ACHN (cell line): ENCODE measurements at regions not wholly inside any gene's neighbourhood (a gene's known extent, or its start where the extent isn't known, plus 50 kb on each side); places are given as distances from the start of the nearest gene placed in this dataset.
A peak's percentile ranks its signal among the peaks of the same experiment; 100 is the strongest.

Source experiments
- DNase-seq: peaks from one replicate; pipeline ENCODE4 v3.0.0-alpha.2; 2015
- in situ Hi-C: cut with HindIII; loops from 2 replicates; pipeline ENCODE4 v1.10.0; 2017; ENCODE audit warnings: low sequenced_read_pairs, low pct_ligation_motif_present, low pct_unique_long_range_greater_than_20kb

- DNase-seq = no peak
- in situ Hi-C loops = no loop called here
These were observed 89.1 kb upstream of the AGR3 start for GRCh38 chr7:16970732-16971482.

- no peak for DNase-seq
- in situ Hi-C loops = no loop called here
These were observed 93.9 kb upstream of the AGR3 start for GRCh38 chr7:16975712-16976111.

DNA sequence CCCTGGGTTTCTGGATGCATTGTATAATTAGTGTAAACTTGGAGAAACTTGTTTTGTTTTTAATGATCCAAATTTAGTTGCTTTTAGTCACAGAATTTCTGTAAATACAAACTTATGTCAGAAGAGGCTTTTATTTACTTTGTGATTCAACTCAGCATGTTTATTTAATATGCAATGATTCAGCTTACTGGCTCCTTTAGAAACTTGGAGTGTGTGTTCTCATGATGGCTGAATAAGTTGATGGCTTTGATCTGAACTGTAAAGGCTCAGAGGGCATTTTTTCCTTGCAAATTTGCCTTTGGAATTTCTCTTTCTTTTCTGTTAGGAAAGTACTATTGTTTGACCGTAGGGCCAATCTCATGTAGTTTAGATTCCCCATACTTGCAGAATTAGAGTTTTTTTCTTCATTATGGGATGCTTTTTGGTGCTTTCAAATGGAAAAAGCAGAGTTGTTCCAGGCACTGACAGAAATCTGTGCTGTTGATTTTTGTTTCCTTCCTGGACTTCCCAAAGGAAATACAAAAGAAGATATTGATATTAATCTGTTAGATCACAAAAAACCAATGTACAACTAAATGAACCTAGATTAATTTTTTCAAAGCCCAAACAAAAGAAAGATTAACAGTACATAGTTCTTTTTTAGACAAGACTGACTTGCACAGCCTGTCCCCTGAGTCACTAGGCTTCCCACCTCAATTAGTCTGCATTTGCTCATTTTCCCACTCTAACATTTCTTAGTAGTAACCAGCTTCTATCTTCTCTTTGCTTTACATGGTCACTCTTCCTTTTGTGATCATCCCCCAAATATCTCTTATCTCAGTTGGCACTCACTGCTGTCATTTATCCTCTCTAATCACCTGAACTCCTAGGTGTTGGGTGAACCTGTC, 96.8 kb upstream of the AGR3 start:
- in situ Hi-C loops = no loop called here
- no peak for DNase-seq

DNA sequence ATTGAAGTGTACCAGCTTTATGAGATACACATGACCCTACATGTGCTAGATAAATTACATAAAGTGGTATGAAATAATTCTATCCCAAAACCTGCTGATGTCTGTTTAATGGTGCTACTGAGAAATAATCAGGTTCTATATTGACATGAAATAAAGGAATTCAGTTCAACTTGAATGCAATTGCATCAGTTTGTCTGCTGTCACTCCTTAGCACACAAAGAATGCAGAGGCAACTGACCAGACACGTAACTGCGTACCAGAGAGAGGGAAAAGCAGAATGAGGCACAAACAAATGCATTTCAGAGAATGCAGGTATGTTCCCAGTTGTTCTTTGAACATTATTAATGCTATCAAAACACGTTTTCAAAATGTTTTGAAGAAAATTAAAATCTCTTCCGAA, 98.8 kb upstream of the AGR3 start:
- no peak for DNase-seq
- in situ Hi-C loops = no loop called here

GRCh38 chr7:16982640-16983350, 101.0 kb upstream of the AGR3 start:
- in situ Hi-C loops = no loop called here
- peak; percentile 68 for DNase-seq

- in situ Hi-C loops = no loop called here
- no peak for DNase-seq
These were observed 102.6 kb upstream of the AGR3 start for GRCh38 chr7:16984375-16984774.

DNA sequence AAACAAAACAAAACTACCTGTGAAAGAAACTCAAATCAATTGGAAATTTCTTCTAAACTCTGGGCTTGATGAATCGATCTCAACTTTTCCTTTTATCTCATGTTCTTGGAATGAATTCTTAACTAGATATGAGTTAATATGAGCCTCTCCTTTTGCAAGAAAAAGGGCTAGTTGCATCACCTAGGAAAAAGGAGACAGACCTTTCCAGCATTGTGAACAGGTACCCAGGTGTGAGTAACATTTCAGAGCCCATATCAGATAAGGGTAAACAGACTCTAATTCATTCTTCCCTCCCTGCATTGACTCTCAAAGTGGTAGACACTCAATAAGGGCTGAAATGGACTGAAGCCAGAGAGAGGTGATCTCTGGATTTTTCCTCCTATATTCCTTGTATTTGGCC, 103.8 kb upstream of the AGR3 start:
- no peak for DNase-seq
- in situ Hi-C loops = no loop called here

DNA sequence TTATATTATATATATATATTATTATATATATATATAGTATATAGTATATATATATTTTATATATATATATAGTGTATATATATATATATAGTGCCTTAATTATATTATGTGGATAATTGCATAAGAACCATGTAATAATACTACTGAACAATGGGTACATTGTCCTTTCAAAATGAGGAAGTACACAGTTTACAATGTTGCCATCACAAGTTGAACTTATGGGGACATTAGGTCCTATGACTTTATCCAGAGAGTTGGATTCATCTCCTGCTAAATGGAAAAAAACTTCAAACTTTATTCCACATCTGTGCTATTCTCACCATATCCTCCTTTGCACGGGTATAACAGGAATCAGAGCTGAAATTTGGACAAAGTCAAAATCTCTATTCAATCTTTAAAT, 105.0 kb upstream of the AGR3 start:
- no peak for DNase-seq
- in situ Hi-C loops = no loop called here

DNA sequence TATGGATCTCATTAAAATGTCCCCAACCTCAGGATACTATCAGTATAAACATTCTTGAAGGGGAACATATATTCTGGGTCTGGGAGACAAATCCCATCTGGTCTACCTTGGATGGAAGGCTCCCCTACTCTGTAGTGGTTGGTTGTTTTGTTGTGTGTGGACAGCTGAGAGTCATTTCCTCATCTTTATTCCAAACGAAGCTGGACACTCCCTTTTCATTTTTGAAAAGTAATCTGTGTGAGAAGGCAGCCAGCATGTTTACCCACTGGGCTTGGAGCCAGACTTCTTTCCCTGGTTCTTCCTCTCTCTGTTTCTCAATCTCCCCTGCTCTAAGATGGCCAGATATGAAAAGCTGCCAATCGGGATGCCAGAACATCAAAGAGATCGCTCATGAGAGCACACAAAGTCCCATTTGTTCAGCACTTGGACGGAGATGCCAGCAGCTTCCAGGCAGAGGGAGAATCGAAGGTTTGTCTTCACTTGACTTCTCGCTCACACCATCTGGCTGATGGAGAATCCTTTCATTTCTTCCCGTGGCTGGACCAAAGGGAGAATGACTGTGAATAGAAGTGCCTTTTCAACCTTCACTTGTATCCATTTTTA, 108.1 kb upstream of the AGR3 start:
- DNase-seq = no peak
- in situ Hi-C loops = no loop called here

GRCh38 chr7:16991551-16991950, 109.8 kb upstream of the AGR3 start:
- in situ Hi-C loops = no loop called here
- no peak for DNase-seq

- no peak for DNase-seq
- in situ Hi-C loops = no loop called here
These were observed 111.8 kb upstream of the AGR3 start for GRCh38 chr7:16993543-16993942.

DNA sequence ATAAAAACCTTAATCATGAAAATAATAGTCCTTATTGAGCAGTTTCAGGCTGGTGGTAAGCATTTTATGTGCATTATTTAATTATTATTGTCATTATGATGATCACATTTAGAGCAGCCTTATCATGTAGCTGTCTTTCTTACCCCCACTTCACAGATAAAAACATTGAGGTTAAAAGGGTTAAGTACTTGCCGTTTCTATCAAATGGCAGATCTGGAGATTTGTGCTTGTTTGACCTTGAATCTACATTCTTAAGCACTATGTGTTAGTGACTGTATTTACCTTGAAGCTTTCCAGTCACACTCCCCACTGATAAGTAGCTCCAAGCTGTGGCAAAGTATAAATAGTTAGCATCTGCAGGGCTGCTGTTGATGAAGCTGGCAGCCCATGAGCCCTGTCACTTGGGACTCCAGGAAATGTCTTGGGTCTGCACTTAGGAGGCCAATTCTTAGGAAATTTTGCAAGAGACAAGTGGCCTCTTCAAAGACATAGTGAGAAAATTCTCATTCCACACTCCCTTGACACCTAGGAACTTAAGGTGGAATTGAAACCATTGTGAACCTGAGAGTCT, 116.8 kb upstream of the AGR3 start:
- in situ Hi-C loops = no loop called here
- no peak for DNase-seq

DNA sequence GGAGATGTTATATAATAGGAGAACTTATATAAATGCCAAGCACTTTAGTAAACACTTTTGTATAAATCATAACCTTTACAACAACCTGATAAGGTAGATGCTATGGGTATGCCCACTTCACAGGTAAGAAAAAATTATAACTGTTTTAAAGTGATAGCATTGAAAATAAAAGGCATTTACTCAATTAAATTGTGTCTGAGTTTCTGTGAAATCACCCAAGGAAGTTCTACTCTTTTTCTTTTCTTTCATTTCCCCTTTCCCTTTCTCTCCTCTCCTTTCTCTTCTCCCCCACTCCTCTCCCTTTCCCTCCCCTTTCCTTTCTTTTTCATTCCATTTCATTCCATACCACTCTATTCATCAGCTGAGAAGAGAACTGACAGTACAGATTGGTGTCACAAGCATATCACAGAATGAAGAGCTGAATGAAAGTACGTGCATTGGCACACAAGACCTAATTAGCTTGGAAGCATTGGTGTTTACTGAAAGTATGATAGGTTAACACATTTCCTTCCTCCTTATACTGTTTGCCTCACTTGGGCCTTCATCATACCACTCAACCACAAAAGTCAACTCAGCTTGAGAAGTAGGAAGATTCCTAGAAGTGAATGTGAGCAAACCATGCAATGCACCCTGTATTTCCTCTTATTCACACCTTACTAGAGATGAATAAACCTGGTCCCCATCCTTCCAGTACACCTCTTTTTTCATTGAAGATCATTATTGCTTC, 117.9 kb upstream of the AGR3 start:
- DNase-seq = no peak
- in situ Hi-C loops = no loop called here

- no peak for DNase-seq
- in situ Hi-C loops = no loop called here
These were observed 123.5 kb upstream of the AGR3 start for GRCh38 chr7:17005271-17005670.

DNA sequence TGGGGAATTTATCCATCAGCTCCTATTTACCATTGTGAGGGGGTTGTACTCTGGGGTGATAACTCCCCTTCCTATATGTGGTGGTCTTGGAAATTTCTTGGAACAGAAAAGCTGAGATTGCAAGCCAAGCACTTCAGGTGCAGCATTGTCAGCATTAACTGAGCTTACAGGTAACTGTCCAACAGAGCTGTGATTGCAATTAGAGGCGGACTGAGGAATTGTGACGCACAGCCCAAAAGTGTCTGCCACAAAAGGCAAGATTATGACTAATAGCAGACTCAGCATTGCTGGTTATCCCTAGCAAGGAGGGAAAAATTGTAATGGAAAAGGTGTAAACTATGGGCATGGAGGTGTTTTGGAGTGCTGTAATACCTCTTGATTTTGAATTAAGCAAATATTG, 126.1 kb upstream of the AGR3 start:
- in situ Hi-C loops = no loop called here
- DNase-seq = no peak

DNA sequence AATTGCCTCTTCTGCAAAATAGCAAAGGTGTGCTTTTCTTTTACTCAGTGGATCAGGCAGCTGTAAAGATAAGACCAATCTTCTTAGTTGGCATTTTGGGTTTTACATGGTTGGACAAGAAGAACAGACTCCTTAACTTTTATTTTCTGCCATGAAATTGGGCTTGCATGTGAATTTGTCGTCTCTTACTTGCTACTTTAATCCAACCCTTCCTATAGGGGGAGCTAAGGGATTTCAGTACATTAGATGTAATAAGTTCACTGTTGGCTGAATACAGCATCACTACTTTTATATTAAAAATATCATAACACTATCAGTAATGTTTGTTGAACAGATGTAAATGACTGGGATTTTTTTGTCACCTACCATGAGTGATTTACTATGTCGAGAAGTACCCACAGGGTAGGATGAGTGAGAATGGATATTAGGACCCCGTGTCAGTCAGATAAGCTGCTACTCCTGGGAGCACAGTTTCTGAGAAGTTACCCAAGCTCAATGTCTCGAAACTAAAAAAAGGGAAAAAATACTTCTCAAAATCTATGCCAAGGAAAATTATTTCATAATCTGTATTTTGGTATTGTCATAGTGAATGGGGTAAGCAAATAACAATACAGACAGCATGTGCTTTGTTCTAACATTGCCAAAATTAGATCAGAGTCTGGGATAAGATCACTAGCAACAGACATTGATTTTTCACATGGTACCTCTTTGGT, 127.4 kb upstream of the AGR3 start:
- DNase-seq = peak; percentile 60
- in situ Hi-C loops = no loop called here

DNA sequence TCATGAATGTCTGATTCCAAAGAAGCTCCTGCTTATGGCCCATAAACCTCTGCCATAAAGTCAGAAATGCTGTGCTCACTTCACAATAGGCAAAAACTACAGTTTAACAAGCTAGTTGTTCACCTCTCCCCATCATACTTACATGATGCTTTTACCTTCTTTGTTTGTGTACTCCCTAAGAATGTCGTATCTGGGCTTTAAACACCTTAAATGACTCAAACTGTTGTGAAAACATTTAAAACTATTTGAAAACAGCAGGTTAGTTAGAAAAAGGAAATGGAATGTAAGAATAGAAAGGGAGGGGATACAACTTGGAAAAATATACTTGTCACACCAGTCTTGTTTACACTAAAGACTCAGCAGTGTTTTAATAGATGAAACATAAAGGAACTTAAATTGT, 128.2 kb upstream of the AGR3 start:
- DNase-seq = no peak
- in situ Hi-C loops = no loop called here
